IMR-90 (cell line): ENCODE measurements at regions not wholly inside any gene's neighbourhood (a gene's known extent, or its start where the extent isn't known, plus 50 kb on each side); places are given as distances from the start of the nearest gene placed in this dataset.
"Not testable (repeated sequence)": the region's sequence is repeated elsewhere in the genome, so short reads cannot be mapped to it uniquely, and the experiment has no call there.

ENCODE experiments used
- ATAC-seq: fragments of 200-7000 bp; cut with Tn5 transposase; 2 replicates; pipeline ENCODE4 v1.9.1; 2020; ENCODE audit warnings: low read depth, mild to moderate bottlenecking, moderate library complexity
- BruUV-seq: library from RNA; stranded (reverse); fragments of 400-500 nt; replicated peaks from 2 replicates; lab custom pipeline; 2021; lab: Mats Ljungman, UMichigan
- CTCF ChIA-PET: fragments of 300-600 bp; formaldehyde crosslinking; extraction: SDS; loops from one replicate; lab custom pipeline; 2021; ENCODE audit warnings: antibody characterized with exemption; lab: Yijun Ruan, JAX
- POLR2A ChIA-PET: fragments of 300-600 bp; sonication (Branson Sonifier 250); formaldehyde crosslinking; loops from one replicate; lab custom pipeline; 2022; ENCODE audit warnings: antibody characterized with exemption; ENCODE audit not compliant: unreplicated experiment; lab: Charles Lee
- DNase-seq: peaks from one replicate; pipeline ENCODE4 v3.0.0; 2013
- H2AFZ ChIP-seq: replicated peaks from 2 replicates; pipeline ENCODE3; 2013; ENCODE audit warnings: low read length, mild to moderate bottlenecking; ENCODE audit not compliant: poor library complexity
- H2AK5ac ChIP-seq: 2 replicates; pipeline ENCODE4 v1.6.1; 2013; ENCODE audit warnings: low read depth, low read length, inconsistent platforms
- H2AK9ac ChIP-seq: replicated peaks from 2 replicates; pipeline ENCODE3; 2013; ENCODE audit warnings: mild to moderate bottlenecking, low read depth, low read length, moderate library complexity; ENCODE audit not compliant: poor library complexity
- H2BK120ac ChIP-seq: 2 replicates; pipeline ENCODE4 v1.6.1; 2013; ENCODE audit warnings: low read depth, low read length, inconsistent platforms
- H2BK15ac ChIP-seq: 3 replicates; pipeline ENCODE4 v1.6.1; 2013; ENCODE audit warnings: low read depth, low read length, inconsistent platforms
- H2BK20ac ChIP-seq: 2 replicates; pipeline ENCODE4 v1.6.1; 2013; ENCODE audit warnings: low read depth, mild to moderate bottlenecking, inconsistent platforms, low read length, moderate library complexity
- H2BK5ac ChIP-seq: 2 replicates; pipeline ENCODE4 v1.6.1; 2013; ENCODE audit warnings: mild to moderate bottlenecking, low read depth, low read length, inconsistent platforms; ENCODE audit not compliant: poor library complexity, severe bottlenecking
- H3K14ac ChIP-seq: replicated peaks from 2 replicates; pipeline ENCODE4 v1.6.1; 2013; ENCODE audit warnings: low read depth, low read length, inconsistent platforms
- H3K18ac ChIP-seq: 2 replicates; pipeline ENCODE4 v1.6.1; 2013; ENCODE audit warnings: low read depth, low read length, control low read depth
- H3K23ac ChIP-seq: 2 replicates; pipeline ENCODE4 v1.6.1; 2013; ENCODE audit warnings: low read depth, low read length, inconsistent platforms
- H3K27ac ChIP-seq: 2 replicates; pipeline ENCODE4 v1.5.1; 2013; ENCODE audit warnings: mild to moderate bottlenecking, control low read depth, low read length; ENCODE audit not compliant: insufficient read depth
- H3K27me3 ChIP-seq: 2 replicates; pipeline ENCODE4 v1.6.1; 2013; ENCODE audit warnings: low read length; ENCODE audit not compliant: control insufficient read depth, insufficient read depth
- H3K36me3 ChIP-seq: 2 replicates; pipeline ENCODE4 v1.6.1; 2013; ENCODE audit warnings: low read length, mixed read lengths; ENCODE audit not compliant: control insufficient read depth, insufficient read depth
- H3K4ac ChIP-seq: 2 replicates; pipeline ENCODE4 v1.6.1; 2013; ENCODE audit warnings: low read depth, low read length, inconsistent platforms
- H3K4me1 ChIP-seq: 2 replicates; pipeline ENCODE4 v1.6.1; 2013; ENCODE audit warnings: low read length, mixed read lengths; ENCODE audit not compliant: control insufficient read depth, insufficient read depth
- H3K4me2 ChIP-seq: 2 replicates; pipeline ENCODE4 v1.6.1; 2013; ENCODE audit warnings: low read depth, mild to moderate bottlenecking, control low read depth, low read length, moderate library complexity
- H3K4me3 ChIP-seq: 2 replicates; pipeline ENCODE4 v1.5.1; 2013; ENCODE audit warnings: low read depth, mild to moderate bottlenecking, control low read depth, low read length, moderate library complexity; ENCODE audit not compliant: insufficient read depth
- H3K56ac ChIP-seq: 2 replicates; pipeline ENCODE4 v1.6.1; 2013; ENCODE audit warnings: low read length, inconsistent platforms; ENCODE audit not compliant: insufficient read depth; ENCODE audit errors: extremely low read depth
- H3K79me1 ChIP-seq, 2 experiments: 2 replicates each; pipeline ENCODE4 v1.6.1; 2013; ENCODE audit warnings: low read length in 2 of 2, inconsistent platforms in 1 of 2, low read depth in 1 of 2
- H3K9ac ChIP-seq: 2 replicates; pipeline ENCODE4 v1.6.1; 2013; ENCODE audit warnings: low read depth, low read length, control low read depth
- H3K9me1 ChIP-seq: 2 replicates; pipeline ENCODE4 v1.6.1; 2013; ENCODE audit warnings: low read length, inconsistent platforms; ENCODE audit not compliant: insufficient read depth
- H3K9me3 ChIP-seq: 2 replicates; pipeline ENCODE4 v1.6.1; 2013; ENCODE audit warnings: low read length; ENCODE audit not compliant: control insufficient read depth, insufficient read depth
- H4K20me1 ChIP-seq: 2 replicates; pipeline ENCODE4 v1.6.1; 2013; ENCODE audit warnings: low read length, inconsistent platforms; ENCODE audit not compliant: insufficient read depth
- H4K5ac ChIP-seq: 2 replicates; pipeline ENCODE4 v1.6.1; 2013; ENCODE audit warnings: mild to moderate bottlenecking, low read depth, low read length, control low read depth
- H4K8ac ChIP-seq, 2 experiments: 2 replicates each; pipeline ENCODE4 v1.6.1; 2013; ENCODE audit warnings: low read depth in 2 of 2, low read length in 2 of 2, control low read depth in 1 of 2, inconsistent platforms in 1 of 2
- H4K91ac ChIP-seq: 2 replicates; pipeline ENCODE4 v1.6.1; 2013; ENCODE audit warnings: low read depth, low read length, inconsistent platforms; ENCODE audit not compliant: insufficient read depth
- WGBS, 2 experiments: methylation state at CpG; one replicate each; pipeline versions ENCODE4 v1.1.5 to v1.1.7; 2013; ENCODE audit warnings: missing lambda C conversion rate in 2 of 2; ENCODE audit not compliant: insufficient read length in 1 of 2; ENCODE audit errors: extremely low coverage in 2 of 2; 5-methylcytosine and 5-hydroxymethylcytosine counted together
- dilution Hi-C: fragments of 300-500 bp; cut with HindIII; formaldehyde crosslinking; loops from one replicate; pipeline ENCODE4 v1.14.3; 2018; ENCODE audit warnings: low sequenced_read_pairs; ENCODE audit not compliant: unreplicated experiment
- in situ Hi-C: fragments of 300-500 bp; cut with MboI; formaldehyde crosslinking; loops from 3 replicates; pipeline ENCODE4 v1.14.3; 2019; ENCODE audit warnings: low sequenced_read_pairs, inconsistent platforms, mixed read lengths
- intact Hi-C: fragments of 100-400 bp; cut with micrococcal nuclease; formaldehyde crosslinking; loops from 2 replicates; pipeline ENCODE4 v1.10.0; 2022

DNA sequence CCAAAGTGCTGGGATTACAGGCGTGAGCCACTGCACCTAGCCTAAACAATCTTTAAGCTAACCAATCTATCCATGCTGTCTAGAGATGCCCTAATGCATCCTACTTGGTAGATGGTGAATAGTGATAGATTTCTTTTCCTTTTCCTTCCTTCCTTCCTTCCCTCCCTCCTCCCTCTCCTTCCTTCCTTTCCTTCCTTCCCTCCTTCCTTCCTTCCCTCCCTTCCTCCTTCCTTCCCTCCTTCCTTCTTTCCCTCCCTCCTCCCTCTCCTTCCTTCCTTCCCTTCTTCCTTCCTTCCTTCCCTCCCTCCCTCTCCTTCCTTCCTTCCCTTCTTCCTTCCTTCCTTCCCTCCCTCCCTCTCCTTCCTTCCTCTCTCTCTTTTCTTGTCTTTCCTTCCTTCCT lies 780.5 kb downstream of the CDH11 start:
- intact Hi-C loops, CTCF ChIA-PET: not testable (repeated sequence)

More for the DNA sequence above, 780.5 kb downstream of the CDH11 start:
- H3K18ac ChIP-seq, H2BK5ac ChIP-seq, H2BK15ac ChIP-seq, H3K14ac ChIP-seq, H4K8ac ChIP-seq, BruUV-seq, H2BK120ac ChIP-seq, H3K9me3 ChIP-seq, H2AK5ac ChIP-seq, H2AFZ ChIP-seq, H4K91ac ChIP-seq, H3K4ac ChIP-seq, H3K56ac ChIP-seq, in situ Hi-C loops, POLR2A ChIA-PET, H3K9me1 ChIP-seq, H3K4me1 ChIP-seq, ATAC-seq, H2AK9ac ChIP-seq, H3K9ac ChIP-seq, H4K20me1 ChIP-seq, dilution Hi-C loops, H3K23ac ChIP-seq, H4K5ac ChIP-seq, H3K27me3 ChIP-seq, H3K36me3 ChIP-seq, H3K4me2 ChIP-seq, DNase-seq, H2BK20ac ChIP-seq, H3K79me1 ChIP-seq, H3K27ac ChIP-seq, H3K4me3 ChIP-seq: not testable (repeated sequence)
- WGBS, 2 experiments: no CpG with 5 or more reads among the region's 1 CpG
